Neural progenitor cell (in vitro differentiated cells): ENCODE measurements at regions not wholly inside any gene's neighbourhood (a gene's known extent, or its start where the extent isn't known, plus 50 kb on each side); places are given as distances from the start of the nearest gene placed in this dataset.

Experiments
- DNase-seq: peaks from one replicate; pipeline ENCODE4 v3.0.0-alpha.2; 2016; ENCODE audit warnings: low spot score
- H2AFZ ChIP-seq: fragments of 200-600 bp; sonication (generic); replicated peaks from 2 replicates; pipeline ENCODE4 v1.6.1; 2016; ENCODE audit warnings: antibody characterized with exemption
- H3F3A ChIP-seq: fragments of 200-600 bp; sonication (generic); 2 replicates; pipeline ENCODE4 v1.6.1; 2016; ENCODE audit warnings: antibody characterized with exemption, low read depth
- H3K27ac ChIP-seq: fragments of 200-600 bp; sonication (generic); 2 replicates; pipeline ENCODE4 v1.5.1; 2016; ENCODE audit warnings: mild to moderate bottlenecking
- H3K27me3 ChIP-seq: fragments of 200-600 bp; sonication (generic); 2 replicates; pipeline ENCODE4 v1.6.1; 2016; ENCODE audit warnings: mild to moderate bottlenecking, moderate library complexity
- H3K36me3 ChIP-seq: fragments of 200-600 bp; sonication (generic); 2 replicates; pipeline ENCODE4 v1.5.1; 2016
- H3K4me1 ChIP-seq: fragments of 200-600 bp; sonication (generic); 2 replicates; pipeline ENCODE4 v1.6.1; 2016; ENCODE audit warnings: mixed run types
- H3K4me2 ChIP-seq: fragments of 200-600 bp; sonication (generic); 2 replicates; pipeline ENCODE4 v1.6.1; 2016
- H3K4me3 ChIP-seq: fragments of 200-600 bp; sonication (generic); 2 replicates; pipeline ENCODE4 v1.5.1; 2016
- H3K79me2 ChIP-seq: fragments of 200-600 bp; sonication (generic); 2 replicates; pipeline ENCODE4 v1.6.1; 2016; ENCODE audit warnings: low read depth
- H3K9ac ChIP-seq: fragments of 200-600 bp; sonication (generic); 2 replicates; pipeline ENCODE4 v1.6.1; 2016
- H3K9me3 ChIP-seq: fragments of 200-600 bp; sonication (generic); 2 replicates; pipeline ENCODE4 v1.5.1; 2016; ENCODE audit warnings: low read depth
- H4K20me1 ChIP-seq: fragments of 200-600 bp; sonication (generic); 2 replicates; pipeline ENCODE4 v1.6.1; 2016; ENCODE audit warnings: low read depth
- H3K27ac Mint-ChIP-seq: 3 replicates; pipeline ENCODE4 v1.8.0; 2021; ENCODE audit warnings: mixed read lengths
- H3K27me3 Mint-ChIP-seq: 2 replicates; pipeline ENCODE4 v1.8.0; 2022; ENCODE audit warnings: low read depth, mild to moderate bottlenecking, inconsistent platforms, moderate library complexity, mixed read lengths; ENCODE audit not compliant: insufficient read depth
- H3K36me3 Mint-ChIP-seq: 3 replicates; pipeline ENCODE4 v1.8.0; 2021; ENCODE audit warnings: mixed read lengths
- H3K4me1 Mint-ChIP-seq: 3 replicates; pipeline ENCODE4 v1.8.0; 2021; ENCODE audit warnings: mixed read lengths
- H3K4me3 Mint-ChIP-seq: 3 replicates; pipeline ENCODE4 v1.8.0; 2021; ENCODE audit warnings: mild to moderate bottlenecking, moderate library complexity, mixed read lengths
- H3K9me3 Mint-ChIP-seq: 3 replicates; pipeline ENCODE4 v1.8.0; 2020; ENCODE audit warnings: mixed read lengths
- CTCF ChIP-seq: fragments of 200-600 bp; sonication (generic); IDR thresholded peaks from 2 replicates; pipeline ENCODE4 v1.5.1; 2017; ENCODE audit warnings: antibody characterized with exemption, mild to moderate bottlenecking
- EZH2 ChIP-seq: fragments of 200-600 bp; sonication (generic); IDR thresholded peaks from 2 replicates; pipeline ENCODE4 v1.6.1; 2017; ENCODE audit warnings: antibody characterized with exemption, mild to moderate bottlenecking, moderate library complexity
- EZH2phosphoT487 ChIP-seq: fragments of 200-600 bp; sonication (generic); IDR thresholded peaks from 2 replicates; pipeline ENCODE4 v1.6.1; 2017; ENCODE audit warnings: antibody characterized with exemption

DNA sequence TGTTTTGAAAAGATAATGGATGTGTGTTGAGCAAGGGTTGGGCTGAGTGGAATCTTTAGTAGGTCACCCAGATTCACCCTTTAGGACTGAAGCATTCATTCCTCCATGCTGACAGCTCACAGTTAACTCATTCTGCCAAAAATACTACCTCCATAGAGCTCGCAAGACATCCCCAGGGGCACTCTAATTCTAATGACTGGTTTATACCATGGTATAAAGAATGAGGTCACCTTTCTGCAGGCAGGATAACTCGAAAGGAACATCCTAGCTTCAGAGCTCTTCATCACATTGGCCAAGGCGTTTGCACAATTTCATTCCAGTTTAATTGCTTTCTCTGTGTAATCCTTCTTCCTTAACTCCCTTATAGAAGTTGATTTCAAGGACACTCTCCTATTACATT, 1257.2 kb upstream of the EYS start:
- H3F3A ChIP-seq = no peaks in the 10 kb centered on the region

DNA sequence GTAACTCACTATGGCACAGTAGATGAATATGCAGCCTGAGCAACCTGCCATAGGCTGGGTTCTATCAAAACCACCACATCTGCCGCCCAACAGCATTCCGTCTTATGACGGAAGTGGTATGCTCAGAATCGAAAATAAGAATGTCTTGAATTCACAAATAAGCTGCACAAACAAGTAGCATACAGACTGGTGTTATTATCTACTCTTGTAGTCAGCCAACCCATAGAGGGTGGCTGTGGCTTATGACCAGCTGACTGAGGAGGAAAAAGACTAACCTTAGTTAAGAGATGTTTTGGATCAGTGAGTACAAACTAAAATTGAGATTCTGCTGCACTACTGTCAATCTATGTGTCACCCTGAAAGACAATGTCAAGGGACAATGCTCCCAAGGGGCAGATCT, 1255.1 kb upstream of the EYS start:
- Histone ChIP-seq H3K27ac (no peak overlapping the region), H3K36me3 (no peaks in the 10 kb centered on the region), H3K4me2 (no peak overlapping the region), H3K27me3 (no peaks in the 10 kb centered on the region), H3K4me3 (no peak overlapping the region), H3K9me3 (no peaks in the 10 kb centered on the region), H3K9ac (no peak overlapping the region), H3K4me1 (no peaks in the 10 kb centered on the region), H4K20me1 (no peaks in the 10 kb centered on the region), H2AFZ (no peak overlapping the region), H3K79me2 (no peaks in the 10 kb centered on the region), H3F3A (no peaks in the 10 kb centered on the region)
- no peaks in the 10 kb centered on the region for H3K9me3 Mint-ChIP-seq
- no peak overlapping the region for H3K27ac Mint-ChIP-seq
- DNase-seq = no peak
- H3K36me3 Mint-ChIP-seq = no peaks in the 10 kb centered on the region
- no peaks in the 10 kb centered on the region for H3K27me3 Mint-ChIP-seq
- TF ChIP-seq EZH2phosphoT487 (no peak), CTCF (no peak), EZH2 (no peak)
- H3K4me3 Mint-ChIP-seq = no peak overlapping the region
- no peaks in the 10 kb centered on the region for H3K4me1 Mint-ChIP-seq

More for the DNA sequence above, 1257.2 kb upstream of the EYS start:
- H3K79me2 ChIP-seq = no peaks in the 10 kb centered on the region
- no peak overlapping the region for H3K27ac ChIP-seq
- no peak overlapping the region for H2AFZ ChIP-seq
- H3K4me1 ChIP-seq = no peaks in the 10 kb centered on the region
- no peaks in the 10 kb centered on the region for H3K4me1 Mint-ChIP-seq
- H3K4me3 ChIP-seq = no peak overlapping the region
- H3K36me3 Mint-ChIP-seq = no peaks in the 10 kb centered on the region
- H4K20me1 ChIP-seq = no peaks in the 10 kb centered on the region
- no peaks in the 10 kb centered on the region for H3K36me3 ChIP-seq
- H3K27me3 ChIP-seq = no peaks in the 10 kb centered on the region
- H3K27ac Mint-ChIP-seq = no peak overlapping the region
- no peak overlapping the region for H3K9ac ChIP-seq
- H3K4me3 Mint-ChIP-seq = no peak overlapping the region
- H3K9me3 ChIP-seq = no peaks in the 10 kb centered on the region
- TF ChIP-seq CTCF = no peak
- TF ChIP-seq EZH2 = no peak
- TF ChIP-seq EZH2phosphoT487 = no peak
- no peaks in the 10 kb centered on the region for H3K27me3 Mint-ChIP-seq
- DNase-seq = no peak
- no peak overlapping the region for H3K4me2 ChIP-seq
- no peaks in the 10 kb centered on the region for H3K9me3 Mint-ChIP-seq

DNA sequence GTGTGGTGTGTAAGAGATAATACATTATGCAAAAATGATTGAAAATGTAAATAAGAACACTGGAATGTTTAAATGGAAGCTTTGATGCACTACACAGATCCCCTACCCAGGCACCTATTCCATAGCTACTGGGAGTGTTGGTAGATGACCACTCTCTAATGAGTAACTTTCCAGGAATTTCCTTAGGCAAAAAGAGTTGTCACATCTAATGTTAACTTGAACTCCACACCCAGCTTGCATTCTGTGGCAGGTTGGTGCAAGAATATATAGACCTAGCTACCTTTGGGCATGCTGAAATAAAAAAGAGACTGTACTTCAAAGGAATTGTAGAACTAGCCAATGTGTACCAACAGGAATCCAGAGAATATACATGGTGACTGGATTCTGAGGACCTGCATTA, 1254.2 kb upstream of the EYS start:
- no peak for DNase-seq
- Histone ChIP-seq H3K36me3 (no peaks in the 10 kb centered on the region), H3K9ac (no peak overlapping the region), H3K4me1 (no peaks in the 10 kb centered on the region), H2AFZ (no peak overlapping the region), H3K4me2 (no peak overlapping the region), H3K79me2 (no peaks in the 10 kb centered on the region), H3K4me3 (no peak overlapping the region), H3K9me3 (no peaks in the 10 kb centered on the region), H3F3A (no peaks in the 10 kb centered on the region), H3K27ac (no peak overlapping the region), H3K27me3 (no peaks in the 10 kb centered on the region), H4K20me1 (no peaks in the 10 kb centered on the region)
- H3K27me3 Mint-ChIP-seq = no peaks in the 10 kb centered on the region
- no peak overlapping the region for H3K4me3 Mint-ChIP-seq
- H3K9me3 Mint-ChIP-seq = no peaks in the 10 kb centered on the region
- no peaks in the 10 kb centered on the region for H3K4me1 Mint-ChIP-seq
- no peak for TF ChIP-seq EZH2
- no peak for TF ChIP-seq EZH2phosphoT487
- TF ChIP-seq CTCF = no peak
- no peak overlapping the region for H3K27ac Mint-ChIP-seq
- no peaks in the 10 kb centered on the region for H3K36me3 Mint-ChIP-seq
